Dermis blood vessel endothelial cell (primary cell): ENCODE measurements at regions not wholly inside any gene's neighbourhood (a gene's known extent, or its start where the extent isn't known, plus 50 kb on each side); places are given as distances from the start of the nearest gene placed in this dataset.

Experiments used
- DNase-seq: peaks from one replicate; pipeline ENCODE4 v3.0.0; 2010

DNA sequence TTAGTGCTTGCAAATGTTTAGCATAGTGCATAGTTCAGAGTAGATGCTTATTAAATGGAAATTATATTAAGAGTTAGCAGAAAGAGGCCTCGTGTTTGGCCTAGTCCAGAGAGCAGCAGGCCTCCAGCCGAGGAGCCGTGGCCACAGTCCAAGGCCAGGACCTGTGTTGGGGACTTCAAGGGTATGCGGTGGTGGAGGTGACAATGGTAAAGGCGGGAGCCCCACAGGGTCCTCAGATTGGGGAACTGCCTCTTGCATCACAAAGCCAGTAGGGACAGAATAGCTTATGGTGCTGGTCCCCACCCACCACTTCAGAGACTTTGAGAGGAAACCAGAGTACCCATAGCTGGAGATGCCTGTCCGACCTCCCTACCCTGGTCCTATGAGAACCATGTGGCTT lies 554.6 kb upstream of the RIOK2 start:
- no peak for DNase-seq

DNA sequence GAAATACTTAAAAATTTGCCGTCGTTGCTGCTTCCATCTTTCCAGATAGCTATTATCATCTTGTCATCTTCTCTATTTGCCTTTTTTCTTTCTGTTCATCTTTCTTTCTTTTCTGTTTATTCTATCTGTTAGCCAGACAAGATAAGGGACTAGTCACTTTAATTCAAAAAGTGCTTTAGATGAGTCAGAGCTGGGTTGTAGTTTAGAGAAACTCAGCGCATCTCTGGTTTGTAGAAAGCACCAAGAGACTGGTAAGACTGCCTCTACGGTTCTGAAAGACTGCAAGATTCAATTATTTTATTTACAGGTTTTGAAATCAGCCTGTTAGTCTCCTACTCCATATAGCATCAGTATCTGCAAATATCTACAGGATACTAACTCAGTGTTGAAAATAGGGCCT lies 562.8 kb upstream of the RIOK2 start:
- DNase-seq = no peak

DNA sequence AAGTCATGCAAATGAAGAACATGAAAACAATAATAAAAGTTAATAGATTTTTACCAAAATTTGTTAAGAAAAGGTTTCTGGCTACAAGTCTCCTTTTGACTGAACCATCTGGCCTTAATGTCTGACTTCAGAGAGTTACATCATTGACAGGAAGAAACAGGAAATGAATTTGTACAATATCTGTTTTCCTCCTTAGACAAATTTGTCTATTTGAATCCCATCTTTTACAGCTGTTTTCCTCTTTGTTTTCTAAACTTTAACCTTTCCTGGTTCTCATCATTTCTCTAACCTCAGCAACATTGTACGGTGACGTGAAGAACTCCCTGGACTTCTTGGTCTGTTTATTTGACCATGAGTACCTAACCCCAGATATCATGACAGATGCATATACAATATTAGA lies 567.5 kb upstream of the RIOK2 start:
- no peak for DNase-seq

DNA sequence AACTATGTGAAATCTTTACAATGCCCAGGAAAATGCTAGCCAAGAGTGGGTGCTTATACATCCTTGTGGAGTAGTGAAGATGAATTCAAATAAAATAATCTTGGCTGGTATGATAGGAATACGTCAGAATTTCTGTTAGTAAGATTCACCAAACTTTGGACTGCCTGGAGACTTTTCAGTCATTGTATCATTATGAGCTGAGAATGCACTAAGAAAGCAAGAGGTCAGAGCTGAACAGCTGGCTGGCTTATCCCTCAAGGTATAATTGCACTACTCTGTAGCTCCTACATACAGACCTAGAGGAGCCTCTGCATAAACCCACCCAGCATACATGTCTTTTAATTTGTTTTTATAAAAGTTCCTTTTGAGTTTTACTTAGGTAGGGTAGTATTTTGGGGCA lies 568.5 kb upstream of the RIOK2 start:
- DNase-seq = no peak

DNA sequence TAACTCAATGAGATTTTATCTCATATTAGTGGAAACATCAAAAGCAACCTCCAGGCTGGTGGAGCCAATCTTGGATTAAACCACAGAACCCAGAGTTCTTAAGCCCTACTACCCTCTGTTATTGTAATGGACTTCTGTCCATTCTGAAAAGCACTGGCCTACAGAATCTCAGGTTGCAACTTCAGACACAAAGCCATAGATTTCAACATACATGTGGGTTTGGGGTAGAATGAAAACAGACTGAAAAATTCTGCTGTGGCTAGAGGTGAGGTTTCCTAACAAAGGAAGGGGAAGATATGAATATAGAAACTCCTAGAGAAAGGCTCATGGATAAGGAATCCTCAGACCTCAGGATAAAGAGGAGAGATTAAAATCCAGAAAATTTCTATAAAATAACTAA lies 569.8 kb upstream of the RIOK2 start:
- DNase-seq = no peak

DNA sequence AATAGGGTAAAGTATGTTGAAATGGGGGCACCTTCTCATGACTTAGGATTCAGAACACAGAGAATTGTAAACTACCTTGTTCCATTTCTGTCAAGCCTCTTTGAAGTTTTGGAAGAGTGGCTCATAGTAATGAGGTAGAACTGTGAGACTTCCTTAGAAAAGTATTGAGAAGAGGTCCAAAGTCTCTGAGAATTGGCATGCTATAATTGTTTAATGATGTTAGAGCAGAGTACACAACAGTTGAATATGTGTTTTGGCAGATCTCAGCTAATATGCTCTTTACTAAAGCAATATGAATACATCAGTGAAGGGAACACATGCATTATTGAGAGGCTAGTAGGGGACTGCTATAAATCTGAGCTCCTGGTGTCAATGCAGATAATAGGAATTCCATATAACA lies 579.4 kb upstream of the RIOK2 start:
- no peak for DNase-seq

DNA sequence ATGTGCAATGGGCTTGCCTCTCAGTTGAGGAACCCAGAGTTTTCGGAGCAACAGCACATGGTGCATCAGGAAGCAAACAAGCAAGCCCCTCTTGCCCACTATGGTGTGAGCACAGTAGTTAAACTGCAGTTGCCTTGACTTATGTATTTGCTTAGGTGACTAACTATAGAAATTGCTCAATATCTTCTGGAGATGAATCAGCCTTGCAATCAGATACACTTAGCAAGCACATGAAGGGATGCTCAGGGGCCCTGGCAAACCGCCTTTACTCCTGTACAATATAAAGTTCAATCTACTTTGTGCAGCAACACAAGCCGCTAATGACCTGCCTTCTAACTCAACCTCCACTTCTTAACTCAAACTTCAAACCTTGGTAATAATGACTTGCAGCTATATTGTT lies 581.7 kb upstream of the RIOK2 start:
- no peak for DNase-seq

DNA sequence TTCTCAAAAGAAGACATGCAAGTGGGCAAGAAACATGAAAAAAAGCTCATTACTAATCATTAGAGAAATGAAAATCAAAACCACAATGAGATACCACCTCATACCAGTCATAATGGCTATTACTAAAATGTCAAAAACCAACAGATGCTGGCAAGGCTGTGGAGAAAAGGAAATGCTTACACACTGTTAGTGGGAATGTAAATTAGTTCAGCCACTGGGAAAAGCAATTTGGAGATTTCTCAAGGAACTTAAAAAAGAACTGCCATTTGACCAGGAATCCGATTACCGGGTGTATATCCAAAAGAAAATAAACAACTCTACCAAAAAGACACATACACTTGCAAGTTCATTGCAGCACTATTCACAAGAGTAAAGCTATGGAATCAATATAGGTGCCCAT lies 595.4 kb upstream of the RIOK2 start:
- no peak for DNase-seq

DNA sequence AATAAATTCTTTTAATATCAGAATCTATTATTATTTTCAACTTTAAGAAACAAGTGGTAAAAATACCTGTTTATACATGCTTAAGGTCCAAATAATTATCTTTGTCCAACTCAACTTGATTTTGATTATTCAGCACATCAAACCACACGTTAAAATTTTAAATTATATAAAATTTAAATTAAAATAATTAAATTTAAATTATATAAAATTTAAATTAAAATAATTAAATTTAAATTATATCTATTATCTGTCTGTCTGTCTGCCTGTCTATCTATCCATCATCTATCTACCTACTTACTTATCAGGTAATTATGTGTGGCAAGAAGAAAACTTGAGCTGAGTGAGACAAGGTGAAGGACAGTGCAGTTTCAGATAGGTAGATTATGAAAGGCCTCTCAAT lies 605.3 kb upstream of the RIOK2 start:
- no peak for DNase-seq

DNA sequence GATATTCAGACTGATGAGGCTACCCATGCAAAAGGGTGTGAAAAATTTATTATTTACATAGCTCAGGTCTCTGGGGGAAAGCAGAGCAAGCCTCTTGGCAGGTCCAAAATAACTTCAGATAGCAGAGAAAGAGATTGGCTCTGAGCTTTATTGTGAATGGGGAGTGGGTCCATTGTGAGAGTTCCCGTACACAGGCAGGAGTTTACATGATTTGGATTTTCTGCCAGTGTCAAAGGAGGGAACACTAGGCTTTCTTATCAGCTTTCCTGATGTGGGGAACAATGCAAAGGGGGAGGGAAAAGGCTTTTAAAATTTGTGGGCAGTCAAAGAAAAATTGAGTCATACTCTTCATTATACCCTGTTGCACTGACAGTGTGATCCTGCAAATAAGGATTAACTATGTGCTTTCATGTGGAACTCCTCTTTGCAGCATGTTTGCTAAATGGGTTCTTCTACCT lies 615.0 kb upstream of the RIOK2 start:
- no peak for DNase-seq

DNA sequence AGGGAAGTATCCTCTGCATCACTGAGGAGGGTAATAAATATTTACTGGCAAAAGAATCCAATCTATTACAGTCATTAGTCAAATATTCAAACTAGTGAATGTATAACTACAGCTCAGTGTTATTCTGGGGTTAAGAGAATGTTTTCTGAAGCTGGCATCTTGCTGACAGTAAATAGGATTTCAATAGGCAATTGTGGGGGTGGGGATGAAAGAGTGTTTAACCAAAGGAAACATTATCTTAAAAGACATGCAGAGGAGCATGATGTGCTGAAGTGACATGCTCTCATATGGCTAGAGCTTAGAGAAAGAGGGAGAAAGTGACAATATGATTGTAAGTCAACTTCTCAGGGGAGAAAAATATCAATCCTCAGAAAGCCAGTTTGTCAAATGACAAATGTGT lies 618.4 kb upstream of the RIOK2 start:
- DNase-seq = no peak

DNA sequence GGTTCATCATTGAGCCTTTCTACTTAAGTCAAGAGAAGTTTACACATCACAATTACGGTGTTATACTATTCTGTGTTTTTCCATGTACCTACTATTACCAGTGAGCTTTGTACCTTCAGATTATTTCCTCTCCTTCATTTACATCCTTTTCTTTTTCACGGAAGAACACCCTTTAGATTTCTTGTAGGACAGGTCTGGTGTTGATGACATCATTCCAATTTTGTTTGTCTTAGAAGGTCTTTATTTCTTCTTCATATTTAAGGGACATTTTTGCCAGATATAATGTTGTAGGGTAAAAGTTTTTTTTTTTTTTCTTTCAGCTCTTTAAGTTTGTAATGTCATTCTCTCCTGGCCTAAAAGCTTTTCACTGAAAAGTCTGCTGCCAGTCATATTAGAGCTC lies 637.1 kb upstream of the RIOK2 start:
- no peak for DNase-seq

DNA sequence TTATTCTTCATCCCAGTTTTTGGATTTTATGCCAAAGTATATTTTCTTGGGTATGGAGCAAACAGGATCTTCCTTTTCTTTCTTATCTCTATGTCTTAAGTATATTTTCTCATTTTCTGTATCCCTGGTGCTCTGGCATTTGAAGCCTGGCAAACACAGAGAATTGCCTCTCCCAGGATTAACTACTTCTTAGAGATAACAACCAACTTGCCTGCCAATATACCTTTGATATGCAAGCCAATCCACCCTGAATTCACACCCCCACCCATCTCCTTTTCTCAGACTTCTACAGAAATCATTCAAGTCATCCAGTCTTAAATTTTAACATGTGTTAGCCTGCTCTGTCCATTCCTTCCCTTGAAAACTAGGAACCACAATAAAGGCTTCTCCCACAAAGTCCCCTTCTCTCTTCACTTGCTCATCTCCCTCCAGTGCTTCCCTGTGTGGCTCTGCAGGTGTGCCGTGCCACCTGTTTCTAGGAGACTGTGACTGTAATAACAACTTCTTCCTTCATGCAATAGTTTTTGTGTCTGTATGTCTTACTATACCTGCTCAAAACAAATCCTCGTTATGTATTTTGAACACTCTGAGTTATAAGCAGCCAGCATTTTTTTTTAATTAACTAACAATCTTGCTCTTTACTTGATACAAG lies 649.7 kb upstream of the RIOK2 start:
- DNase-seq = no peak

DNA sequence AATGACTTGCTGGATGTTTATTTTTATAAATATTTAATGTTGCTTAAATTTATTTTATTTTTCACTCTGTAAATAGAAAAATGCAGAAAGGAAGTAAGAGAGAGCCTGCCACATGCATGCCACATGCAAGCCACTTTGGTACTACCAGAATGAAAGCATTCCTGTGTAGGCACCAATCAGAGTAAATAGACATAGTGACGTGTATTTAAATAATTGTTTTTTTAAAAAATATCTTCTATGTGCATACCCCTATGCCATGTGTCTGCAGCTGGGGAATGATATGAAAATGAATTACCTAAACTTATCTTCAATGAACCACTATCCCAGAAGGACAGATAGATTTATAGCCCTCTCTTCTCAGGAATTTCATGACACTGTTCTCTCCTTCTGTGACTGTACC lies 651.5 kb upstream of the RIOK2 start:
- DNase-seq = no peak

DNA sequence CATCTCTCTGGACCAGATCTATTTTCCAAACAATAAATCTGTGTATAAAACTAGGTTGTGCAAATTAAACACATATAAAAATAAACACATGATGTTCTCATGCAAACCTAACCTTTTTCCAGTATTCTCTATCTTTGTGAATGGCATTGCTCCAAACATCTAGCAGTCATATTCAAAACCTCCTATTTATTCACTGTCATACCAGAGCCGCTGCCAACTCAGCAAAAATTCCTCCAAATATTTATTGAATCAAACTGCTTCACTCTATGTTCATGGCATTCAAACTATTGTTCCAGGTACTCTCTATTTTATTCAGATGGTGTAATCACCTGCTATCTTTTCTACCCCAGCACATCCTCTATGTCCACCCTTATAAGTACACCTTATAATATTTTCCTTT lies 652.1 kb upstream of the RIOK2 start:
- no peak for DNase-seq

DNA sequence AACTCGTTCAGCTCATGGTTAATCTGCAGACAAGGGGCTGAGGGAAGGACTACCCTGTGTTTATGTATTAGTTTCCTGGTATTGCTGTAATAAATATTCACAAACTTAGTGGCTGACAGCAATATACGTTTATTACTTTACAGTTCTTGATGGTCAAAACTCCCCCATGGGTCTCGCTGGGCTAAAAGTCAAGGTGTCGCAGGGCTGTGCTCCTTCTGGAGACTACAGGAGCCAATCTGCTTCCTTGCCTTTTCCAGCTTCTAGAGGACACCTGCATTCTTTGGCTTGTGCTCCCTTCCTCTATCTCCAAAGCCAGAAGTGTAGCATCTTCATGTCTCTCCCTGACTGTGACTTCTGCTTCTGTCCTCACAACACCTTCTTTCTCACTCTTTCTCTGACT lies 653.8 kb upstream of the RIOK2 start:
- DNase-seq = no peak

DNA sequence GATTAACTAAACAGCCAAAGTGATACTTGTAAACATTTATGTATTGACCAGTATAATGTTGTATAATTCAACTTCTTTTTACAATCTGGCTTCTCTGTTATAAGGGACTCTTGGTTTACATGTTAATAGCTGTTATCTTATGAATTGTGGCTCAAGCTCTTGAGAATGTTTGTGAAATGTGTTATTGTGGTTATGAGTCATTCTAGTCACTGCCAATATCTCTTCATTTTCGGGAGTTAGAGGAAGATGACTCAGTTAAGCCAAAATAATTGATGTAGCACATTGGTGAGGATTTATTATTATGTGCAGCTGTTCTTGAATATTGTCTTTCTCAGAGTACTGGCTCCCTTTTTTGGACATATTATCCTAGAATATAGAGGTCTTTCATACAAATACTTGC lies 655.2 kb upstream of the RIOK2 start:
- peak; percentile 94 for DNase-seq

DNA sequence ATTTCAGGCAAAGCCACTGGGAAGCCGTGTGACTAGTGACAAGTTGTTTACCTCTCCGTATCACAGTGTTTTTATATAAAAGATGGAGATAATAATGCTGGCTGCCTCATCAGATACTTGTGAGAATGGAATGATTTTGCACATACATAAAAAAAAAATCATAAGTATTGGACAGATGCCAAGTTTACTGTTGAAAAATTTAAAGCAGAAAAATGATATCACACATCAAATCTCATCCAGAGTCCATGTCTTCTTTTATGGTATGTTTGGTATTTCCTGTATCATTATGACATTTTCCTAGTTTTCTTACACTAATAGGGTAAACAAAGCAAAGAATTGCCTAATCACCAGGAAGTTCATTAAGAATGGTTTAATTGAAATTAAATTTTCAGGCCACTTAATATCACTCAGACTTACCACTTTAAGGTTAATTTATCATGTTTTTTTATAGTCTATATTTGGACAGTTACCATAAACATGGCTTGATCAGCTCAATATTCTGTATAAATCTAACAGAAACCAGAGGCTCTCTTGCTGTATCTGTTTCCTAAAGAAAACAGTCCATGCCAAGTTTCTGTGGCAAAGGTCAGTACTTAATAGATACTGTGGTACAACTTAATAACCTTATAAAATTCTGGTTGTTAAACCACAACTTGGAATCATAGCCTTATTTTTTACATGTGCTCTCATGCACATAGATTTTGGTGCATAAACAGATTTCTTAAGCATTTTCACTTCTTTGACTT lies 656.5 kb upstream of the RIOK2 start:
- peak; percentile 61 for DNase-seq

DNA sequence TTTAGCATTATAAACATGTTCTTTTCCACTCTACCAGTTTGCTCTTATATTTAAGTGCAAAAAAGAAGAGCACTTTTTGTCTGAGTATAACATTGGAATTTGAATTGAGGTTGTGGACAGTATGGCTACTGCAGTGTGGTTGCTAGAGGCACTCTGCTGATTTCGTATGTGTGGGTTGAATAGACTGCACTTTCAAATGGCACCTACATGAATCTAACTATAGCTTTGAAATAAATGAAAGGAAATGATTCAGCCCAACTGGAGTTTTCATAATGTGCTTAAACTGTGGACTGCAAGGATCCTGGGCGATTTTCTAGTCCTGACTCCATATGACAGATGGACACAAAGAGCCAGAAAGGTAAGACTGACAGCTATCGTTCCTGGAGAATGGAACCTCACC lies 657.6 kb upstream of the RIOK2 start:
- DNase-seq = peak; percentile 81

DNA sequence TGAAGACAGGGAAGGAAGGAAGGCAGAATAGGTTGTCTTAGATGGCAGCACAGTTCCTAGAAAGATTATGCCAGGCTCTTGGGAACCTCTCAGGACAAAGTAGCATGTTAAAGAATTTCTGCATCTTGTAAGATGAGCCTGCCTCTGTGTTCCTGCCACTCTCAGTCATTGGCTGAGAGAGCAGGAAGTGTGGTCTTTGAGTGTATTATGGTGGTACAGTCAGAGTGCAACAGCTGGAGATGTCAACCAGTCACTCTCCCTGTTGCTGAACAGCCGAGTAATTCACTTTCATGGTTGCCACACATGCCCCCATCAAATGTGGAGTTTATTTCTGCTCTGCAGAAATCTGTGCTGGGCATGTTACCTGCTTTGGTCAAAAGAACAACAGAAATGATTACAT lies 659.6 kb upstream of the RIOK2 start:
- no peak for DNase-seq

DNA sequence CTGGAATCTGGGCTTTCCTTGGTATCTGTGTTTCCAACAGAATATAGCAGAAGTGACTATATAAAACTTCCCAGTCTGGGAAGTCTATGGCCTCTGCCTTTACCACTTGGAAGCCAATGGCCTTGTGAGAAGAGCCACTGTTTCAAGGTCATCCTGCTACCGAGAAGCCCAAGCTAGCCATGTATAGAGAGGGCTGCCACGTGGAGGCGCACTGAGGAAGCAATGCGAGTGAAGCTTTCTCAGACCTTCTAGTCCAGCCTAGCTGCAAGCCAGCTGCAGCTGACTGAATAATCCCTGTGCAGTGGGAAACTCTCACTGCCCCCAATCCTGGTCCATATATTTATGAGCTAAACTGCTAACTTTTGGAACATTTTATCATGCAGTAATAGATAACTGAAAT lies 661.8 kb upstream of the RIOK2 start:
- DNase-seq = no peak

DNA sequence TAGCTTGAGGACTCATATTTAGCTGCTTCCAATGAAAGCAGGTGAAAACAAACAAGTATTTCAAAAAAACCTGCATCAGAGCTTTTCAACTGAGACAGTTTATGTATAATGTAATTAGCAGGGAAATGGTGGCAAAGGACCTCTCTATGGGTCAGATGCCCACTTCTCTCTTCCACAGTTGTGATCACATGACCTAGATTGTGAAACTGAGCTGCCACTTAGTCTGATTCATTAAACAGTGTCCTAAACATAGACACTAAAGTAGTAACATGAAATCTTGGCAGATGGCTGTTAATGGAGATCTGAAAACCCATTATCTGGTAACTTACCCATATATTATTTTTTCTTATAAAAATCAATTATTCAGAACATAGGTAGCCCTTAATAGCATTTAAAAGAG lies 663.6 kb upstream of the RIOK2 start:
- DNase-seq = no peak

DNA sequence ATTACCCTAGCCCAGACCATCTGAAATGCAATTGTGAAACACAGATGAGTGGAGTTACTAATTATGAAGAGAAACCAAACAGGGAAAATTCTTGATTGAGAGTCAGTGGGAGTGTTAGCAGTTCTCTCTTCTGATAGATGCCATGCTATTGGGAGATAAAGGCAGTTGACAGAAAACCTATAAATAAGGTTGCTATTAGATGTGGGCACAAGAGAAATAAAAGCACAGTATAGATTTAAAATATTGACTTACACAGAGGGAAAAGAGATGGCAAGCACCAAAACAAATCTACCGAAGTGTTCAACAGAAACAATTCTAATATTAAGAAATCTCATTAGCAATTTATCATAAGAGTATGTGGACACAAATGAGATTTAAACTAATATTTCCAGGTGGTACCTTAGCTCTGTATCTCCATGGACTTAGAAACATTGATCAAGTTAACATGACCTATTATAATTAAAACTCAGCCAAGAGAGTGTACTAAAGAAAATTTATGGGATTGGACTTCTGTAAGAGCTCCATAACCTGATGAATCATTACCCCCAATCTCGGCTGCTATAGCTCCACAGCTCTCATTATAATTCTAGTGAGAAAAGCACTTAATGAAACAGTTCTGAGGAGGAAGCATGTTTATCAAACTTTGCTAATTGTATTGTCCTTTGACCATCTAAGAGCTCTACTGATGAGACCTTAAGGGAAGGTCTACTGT lies 665.0 kb upstream of the RIOK2 start:
- no peak for DNase-seq

DNA sequence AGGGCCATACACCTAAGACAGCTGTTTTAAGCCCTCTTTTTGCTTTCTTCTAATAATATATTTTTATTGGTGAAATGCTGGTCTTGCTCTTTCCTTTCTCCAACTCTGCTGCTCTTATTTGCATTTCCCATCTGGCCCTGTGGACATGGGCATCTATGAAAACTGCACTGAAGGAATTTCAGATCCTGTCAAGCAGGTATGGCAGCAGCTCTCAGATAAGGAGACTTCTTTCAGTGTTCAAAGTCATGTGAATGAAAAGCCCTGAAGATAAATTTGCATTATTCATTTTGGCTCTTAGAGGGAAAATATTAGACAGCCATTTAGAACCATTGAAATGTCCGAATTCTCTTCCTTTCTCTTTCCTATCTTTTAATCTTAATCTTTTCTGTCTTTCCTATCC lies 668.0 kb upstream of the RIOK2 start:
- no peak for DNase-seq
